C4-2B (cell line): ENCODE measurements at regions not wholly inside any gene's neighbourhood (a gene's known extent, or its start where the extent isn't known, plus 50 kb on each side); places are given as distances from the start of the nearest gene placed in this dataset.

Source experiments
- ZFX ChIP-seq: fragments of 450-650 bp; IDR thresholded peaks from 2 replicates; pipeline ENCODE4 v1.6.1; 2017
- TF ChIP-seq, protein P1 (sequence below): fragments of 450-650 bp; conservative IDR thresholded peaks from 2 replicates; pipeline ENCODE4 v1.5.1; 2017; ENCODE audit warnings: mild to moderate bottlenecking

DNA sequence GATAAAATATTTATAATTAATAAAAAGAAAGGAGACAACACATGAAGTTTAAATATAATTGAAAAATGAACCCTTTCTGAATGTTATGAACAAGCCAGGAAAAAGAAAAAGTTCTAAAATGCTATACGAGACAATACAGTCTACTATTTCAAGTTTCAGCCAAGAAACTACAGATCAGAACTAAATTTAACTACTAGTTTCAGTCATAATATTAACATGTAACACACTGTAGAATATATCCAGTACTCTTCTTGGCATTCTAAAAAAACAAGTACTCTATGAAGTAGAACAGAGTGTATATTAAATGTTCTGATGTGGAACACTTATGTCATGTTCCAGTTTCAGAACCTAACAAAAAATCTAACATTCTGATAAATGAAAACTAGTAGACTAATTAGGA is 679.7 kb downstream of the FAT4 start:
- TF ChIP-seq, protein P1, sequence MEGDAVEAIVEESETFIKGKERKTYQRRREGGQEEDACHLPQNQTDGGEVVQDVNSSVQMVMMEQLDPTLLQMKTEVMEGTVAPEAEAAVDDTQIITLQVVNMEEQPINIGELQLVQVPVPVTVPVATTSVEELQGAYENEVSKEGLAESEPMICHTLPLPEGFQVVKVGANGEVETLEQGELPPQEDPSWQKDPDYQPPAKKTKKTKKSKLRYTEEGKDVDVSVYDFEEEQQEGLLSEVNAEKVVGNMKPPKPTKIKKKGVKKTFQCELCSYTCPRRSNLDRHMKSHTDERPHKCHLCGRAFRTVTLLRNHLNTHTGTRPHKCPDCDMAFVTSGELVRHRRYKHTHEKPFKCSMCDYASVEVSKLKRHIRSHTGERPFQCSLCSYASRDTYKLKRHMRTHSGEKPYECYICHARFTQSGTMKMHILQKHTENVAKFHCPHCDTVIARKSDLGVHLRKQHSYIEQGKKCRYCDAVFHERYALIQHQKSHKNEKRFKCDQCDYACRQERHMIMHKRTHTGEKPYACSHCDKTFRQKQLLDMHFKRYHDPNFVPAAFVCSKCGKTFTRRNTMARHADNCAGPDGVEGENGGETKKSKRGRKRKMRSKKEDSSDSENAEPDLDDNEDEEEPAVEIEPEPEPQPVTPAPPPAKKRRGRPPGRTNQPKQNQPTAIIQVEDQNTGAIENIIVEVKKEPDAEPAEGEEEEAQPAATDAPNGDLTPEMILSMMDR = no peak
- no peak for TF ChIP-seq ZFX
